GM12878 (cell line): ENCODE measurements at regions not wholly inside any gene's neighbourhood (a gene's known extent, or its start where the extent isn't known, plus 50 kb on each side); places are given as distances from the start of the nearest gene placed in this dataset.

ENCODE experiments used
- CBX5 ChIP-seq: sonication (generic); IDR thresholded peaks from 2 replicates; pipeline ENCODE4 v1.6.1; 2016; ENCODE audit warnings: low read depth, moderate library complexity, mild to moderate bottlenecking, inconsistent platforms
- MAX ChIP-seq: IDR thresholded peaks from 2 replicates; pipeline ENCODE4 v1.6.1; 2012; ENCODE audit warnings: low read depth, low read length, improper control_type of control experiment
- NRF1 ChIP-seq: conservative IDR thresholded peaks from 2 replicates; pipeline ENCODE4 v1.6.1; 2011; ENCODE audit warnings: mild to moderate bottlenecking, low read depth, low read length, improper control_type of control experiment
- PML ChIP-seq: IDR thresholded peaks from 2 replicates; pipeline ENCODE4 v1.6.1; 2012; ENCODE audit warnings: low read length, inconsistent platforms
- REST ChIP-seq: IDR thresholded peaks from 2 replicates; pipeline ENCODE4 v1.6.1; 2012; ENCODE audit warnings: mild to moderate bottlenecking, low read depth, low read length
- ZBTB4 ChIP-seq: fragments of 450-650 bp; formaldehyde crosslinking; IDR thresholded peaks from 2 replicates; pipeline ENCODE4 v1.4.0; 2022; ENCODE audit warnings: mild to moderate bottlenecking, moderate library complexity
- ZBTB40 ChIP-seq: fragments of 450-650 bp; IDR thresholded peaks from 2 replicates; pipeline ENCODE4 v1.6.1; 2016; ENCODE audit warnings: mild to moderate bottlenecking, moderate library complexity, borderline replicate concordance
- ZNF592 ChIP-seq: fragments of 450-650 bp; IDR thresholded peaks from 2 replicates; pipeline ENCODE4 v1.6.1; 2017; ENCODE audit warnings: mild to moderate bottlenecking, moderate library complexity

GRCh38 chr7:131188367-131189339, 139.0 kb upstream of the MKLN1 start (continued):
- TF ChIP-seq ZNF592 (no peak), ZBTB4 (CRISPR knock-in tag) (no peak), PML (no peak), ZBTB40 (no peak), CBX5 (no peak), NRF1 (no peak), MAX (no peak), REST (no peak)
